Epithelial cell of esophagus (primary cell): ENCODE measurements at regions not wholly inside any gene's neighbourhood (a gene's known extent, or its start where the extent isn't known, plus 50 kb on each side); places are given as distances from the start of the nearest gene placed in this dataset.

Experiments used
- DNase-seq: peaks from one replicate; pipeline ENCODE4 v3.0.0; 2010; ENCODE audit warnings: low read depth
- H3K4me3 ChIP-seq: 2 replicates; pipeline ENCODE4 v1.5.1; 2011; ENCODE audit warnings: mild to moderate bottlenecking, low read length, control low read depth
- CTCF ChIP-seq: IDR thresholded peaks from 2 replicates; pipeline ENCODE4 v1.5.1; 2011; ENCODE audit warnings: low read depth, mild to moderate bottlenecking, low read length, control low read depth, inconsistent platforms; ENCODE audit not compliant: insufficient read depth; ENCODE audit errors: missing control alignments

DNA sequence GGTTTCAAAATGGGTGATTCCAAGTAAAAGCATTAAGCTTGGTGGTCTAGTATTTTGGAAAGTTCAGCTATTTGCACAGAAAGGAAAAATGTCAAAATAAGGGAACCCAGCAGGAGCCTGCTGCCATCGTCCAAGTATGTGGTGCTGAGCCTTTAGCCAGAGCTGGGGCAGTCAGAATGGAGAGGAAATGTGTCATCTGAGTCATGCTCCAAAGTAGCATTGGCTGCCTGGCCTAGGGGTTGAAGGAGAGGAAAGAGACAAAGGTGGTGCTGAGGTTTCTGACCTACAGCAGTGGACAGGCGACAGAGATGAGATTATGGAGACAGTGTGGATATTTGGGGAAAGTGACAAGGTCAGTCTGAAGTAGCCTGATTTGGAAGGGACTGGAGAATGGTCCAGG lies 103.9 kb downstream of the PLCE1 start:
- no peak overlapping the region for H3K4me3 ChIP-seq
- no peak for TF ChIP-seq CTCF
- peak; percentile 23 for DNase-seq

DNA sequence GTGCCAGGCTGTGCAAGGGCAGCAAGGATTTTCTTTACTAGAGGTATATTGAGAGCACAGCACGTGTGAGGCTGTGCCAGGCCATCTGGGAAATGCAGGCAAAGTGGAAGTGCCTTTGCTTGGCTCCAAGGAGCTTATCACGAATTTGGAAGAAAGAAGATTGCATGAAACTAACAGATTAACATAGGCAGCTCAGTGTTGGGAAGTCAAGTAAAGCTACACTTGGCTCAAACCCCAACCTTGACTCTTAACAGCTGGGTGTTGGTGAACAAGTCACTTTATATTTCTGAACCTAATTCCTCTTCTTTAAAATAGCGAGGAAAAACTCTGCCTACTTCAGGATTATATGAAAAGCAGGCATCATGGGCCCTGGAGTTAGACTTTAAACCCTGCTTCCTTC lies 105.2 kb downstream of the PLCE1 start:
- no peak overlapping the region for H3K4me3 ChIP-seq
- TF ChIP-seq CTCF: no peak
- no peak for DNase-seq

DNA sequence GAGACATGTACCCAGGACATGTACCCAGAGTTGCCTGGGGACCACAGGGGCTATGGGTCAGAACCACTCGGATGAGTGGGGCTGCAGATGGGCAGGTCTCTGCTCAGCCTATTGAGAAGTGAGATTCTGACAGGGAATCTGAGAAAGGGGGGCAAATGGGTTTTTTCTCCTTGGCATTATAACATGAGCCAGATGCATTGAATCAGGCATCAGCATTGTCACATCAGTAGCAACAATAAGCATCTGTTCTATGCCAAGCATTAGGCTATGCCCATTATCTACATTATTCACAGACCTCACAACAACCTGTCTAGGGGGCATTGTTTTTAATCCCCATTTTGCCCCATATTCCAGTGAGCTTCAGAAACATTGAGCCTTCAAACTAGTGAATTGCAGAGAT lies 108.2 kb downstream of the PLCE1 start:
- TF ChIP-seq CTCF: no peak
- no peak for DNase-seq
- no peak overlapping the region for H3K4me3 ChIP-seq

- no peak for DNase-seq
- no peak overlapping the region for H3K4me3 ChIP-seq
- TF ChIP-seq CTCF: no peak
Observed at GRCh38 chr10:94102436-94102835, 108.7 kb downstream of the PLCE1 start.

DNA sequence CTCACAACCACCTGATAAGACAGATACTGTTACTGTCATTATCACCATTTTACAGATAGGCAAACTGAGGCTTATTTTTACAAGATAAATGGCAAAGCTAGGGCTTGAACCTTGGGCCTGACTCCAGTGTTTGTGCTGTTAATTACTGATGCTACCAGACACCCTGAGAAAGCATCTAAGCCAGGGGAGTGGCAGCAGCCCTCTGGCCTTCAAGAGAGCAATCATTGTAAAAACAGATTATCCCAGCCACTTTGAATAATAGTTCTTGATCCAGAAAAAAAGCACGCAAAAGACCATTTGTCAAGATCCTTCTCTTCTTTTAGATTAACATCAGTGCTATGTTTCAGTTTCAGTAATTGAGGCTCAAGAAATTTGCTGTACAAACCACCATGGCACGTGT lies 109.5 kb downstream of the PLCE1 start:
- H3K4me3 ChIP-seq: no peak overlapping the region
- no peak for DNase-seq

DNA sequence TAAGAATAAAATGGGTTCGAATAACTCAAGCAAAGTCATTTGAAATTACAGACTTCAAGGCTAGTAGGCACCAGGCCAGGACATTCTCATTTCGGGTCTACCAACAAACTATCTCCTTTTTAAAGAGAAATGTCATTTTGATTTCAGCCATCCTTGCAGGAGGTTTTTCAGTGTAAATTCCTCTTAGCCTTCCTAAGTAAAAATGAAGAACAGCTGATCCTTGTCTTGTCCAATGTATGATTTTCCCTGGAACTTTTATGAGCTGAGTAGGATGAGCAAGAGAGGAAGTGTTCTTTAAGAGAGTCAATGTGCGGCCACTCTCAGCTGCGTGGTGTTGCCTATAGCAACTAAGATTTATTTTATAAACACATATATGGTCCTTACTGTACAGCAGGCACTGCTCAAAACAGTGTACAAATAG lies 110.1 kb downstream of the PLCE1 start:
- DNase-seq: no peak
- TF ChIP-seq CTCF: no peak
- no peak overlapping the region for H3K4me3 ChIP-seq

More for the DNA sequence above, 109.5 kb downstream of the PLCE1 start:
- no peak for TF ChIP-seq CTCF

DNA sequence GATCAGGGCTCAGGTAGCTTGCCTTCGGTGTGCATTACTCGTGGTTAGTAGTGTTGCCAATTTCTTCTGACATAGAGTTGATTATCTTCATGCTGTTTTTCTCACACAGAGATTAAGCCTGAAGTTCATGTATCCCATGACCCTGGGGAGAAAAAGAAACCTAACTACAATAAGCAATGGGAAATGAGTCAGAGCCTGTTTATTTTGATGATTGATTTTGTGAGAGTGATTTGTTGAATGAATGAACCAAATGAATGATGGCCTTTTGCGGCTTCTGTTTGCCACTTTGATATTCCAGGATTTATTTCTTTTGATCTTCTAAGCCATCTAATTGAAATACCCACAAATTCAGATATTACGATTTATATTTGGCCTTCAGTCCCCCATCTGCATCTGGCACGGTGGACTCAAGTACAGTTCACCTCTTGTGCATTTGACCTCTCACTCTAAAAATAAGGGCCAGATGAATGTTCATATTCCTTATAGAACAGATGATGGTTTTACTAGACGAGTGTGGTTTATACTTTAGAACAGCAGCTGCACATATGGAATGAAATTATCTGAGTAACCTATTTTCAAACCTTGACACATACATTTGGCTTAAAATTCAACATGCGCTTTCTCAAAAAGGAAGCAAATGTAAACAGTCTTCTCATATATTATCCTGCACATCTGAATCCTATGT lies 110.7 kb downstream of the PLCE1 start:
- DNase-seq: peak; percentile 17
- no peak for TF ChIP-seq CTCF

More for the DNA sequence above, 110.7 kb downstream of the PLCE1 start:
- no peak overlapping the region for H3K4me3 ChIP-seq
